T-helper 2 cell (primary cell): ENCODE measurements at regions not wholly inside any gene's neighbourhood (a gene's known extent, or its start where the extent isn't known, plus 50 kb on each side); places are given as distances from the start of the nearest gene placed in this dataset.
"Not testable (repeated sequence)": the region's sequence is repeated elsewhere in the genome, so short reads cannot be mapped to it uniquely, and the experiment has no call there.

Experiments used
- DNase-seq, 5 experiments: peaks; one replicate each; pipeline versions ENCODE4 v3.0.0 to v3.0.0-alpha.2; 2012 to 2022

DNA sequence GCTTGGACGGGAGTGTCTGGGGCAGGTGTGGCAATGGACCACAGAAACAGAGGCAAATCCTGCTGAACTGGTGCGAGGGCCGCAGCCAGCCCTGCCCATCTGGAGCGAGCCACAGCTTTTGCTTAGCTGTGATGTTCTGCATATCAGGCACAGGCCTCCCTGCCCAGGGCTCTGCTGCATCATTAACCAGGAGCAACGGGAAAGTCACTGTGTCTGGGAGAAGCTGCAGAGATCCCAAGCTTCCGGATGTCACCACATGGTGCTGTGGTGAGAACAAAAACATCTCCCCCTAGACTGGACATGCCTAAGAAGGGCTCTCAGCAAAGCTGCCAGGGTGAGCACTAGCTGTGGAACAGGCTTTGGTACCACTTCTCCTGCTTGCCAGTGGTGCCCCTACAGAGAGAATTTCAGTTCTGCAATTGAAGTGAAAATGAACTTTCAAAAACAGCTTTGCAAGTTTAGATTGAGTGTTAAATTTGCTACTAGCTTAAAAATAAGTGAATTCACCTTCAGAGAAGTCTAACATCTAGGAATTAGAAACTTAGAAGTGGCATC, 172.9 kb upstream of the MYT1L start:
- no peak for DNase-seq

- no peak for DNase-seq
Observed at GRCh38 chr2:2502201-2502549, 171.1 kb upstream of the MYT1L start.

DNA sequence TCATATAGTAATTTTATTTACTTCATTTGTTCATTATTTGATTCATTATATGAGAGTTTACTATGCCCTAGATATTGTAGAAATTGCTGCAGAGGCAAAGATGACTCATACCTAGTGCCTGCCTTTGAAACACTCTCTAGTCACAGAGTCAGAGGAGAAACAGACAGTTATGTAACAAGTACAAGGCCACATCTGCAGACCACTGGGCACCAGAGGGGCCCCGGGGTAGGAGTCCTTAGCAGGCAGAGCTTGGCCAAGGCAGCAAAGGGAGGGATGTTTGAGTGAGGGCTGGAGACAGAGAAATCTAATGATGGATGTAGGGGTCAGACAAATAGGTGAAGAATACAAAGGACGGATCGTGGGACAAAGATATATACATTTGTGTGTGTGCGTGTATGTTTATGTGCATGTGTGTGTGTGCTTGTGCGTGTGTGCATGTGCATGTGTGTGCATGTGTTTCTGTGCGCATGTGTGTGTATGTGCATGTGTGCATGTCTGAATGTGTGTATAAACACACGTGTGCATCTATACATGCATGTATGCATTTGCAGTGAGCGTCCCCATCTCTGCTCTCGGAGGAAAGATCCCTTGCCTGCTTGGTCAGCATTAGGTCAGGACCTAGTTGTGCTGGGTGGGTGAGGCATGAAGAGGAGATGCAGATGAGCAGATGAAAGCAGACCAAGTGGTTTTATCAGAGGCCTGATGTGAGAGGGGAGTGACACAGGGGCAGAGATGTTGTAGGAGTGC, 170.6 kb upstream of the MYT1L start:
- DNase-seq = no peak

DNA sequence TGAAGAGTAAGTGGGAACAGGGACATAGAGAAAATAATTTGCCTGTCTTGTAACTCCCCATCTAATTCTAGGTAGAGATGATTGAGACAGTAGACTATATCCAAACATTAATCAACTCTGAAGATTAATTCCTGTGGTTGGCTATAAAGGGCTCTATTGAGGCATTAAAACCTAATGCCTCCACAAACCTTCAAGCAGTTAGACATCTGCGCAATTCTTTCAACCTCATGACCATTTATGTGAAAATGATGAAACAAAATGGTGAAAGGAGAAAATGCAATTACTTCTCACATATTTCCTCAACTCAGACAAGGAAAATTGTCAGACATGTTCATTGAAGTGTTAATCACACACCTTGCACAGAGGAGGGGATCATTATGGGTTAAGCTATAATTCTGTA, 164.5 kb upstream of the MYT1L start:
- no peak for DNase-seq

DNA sequence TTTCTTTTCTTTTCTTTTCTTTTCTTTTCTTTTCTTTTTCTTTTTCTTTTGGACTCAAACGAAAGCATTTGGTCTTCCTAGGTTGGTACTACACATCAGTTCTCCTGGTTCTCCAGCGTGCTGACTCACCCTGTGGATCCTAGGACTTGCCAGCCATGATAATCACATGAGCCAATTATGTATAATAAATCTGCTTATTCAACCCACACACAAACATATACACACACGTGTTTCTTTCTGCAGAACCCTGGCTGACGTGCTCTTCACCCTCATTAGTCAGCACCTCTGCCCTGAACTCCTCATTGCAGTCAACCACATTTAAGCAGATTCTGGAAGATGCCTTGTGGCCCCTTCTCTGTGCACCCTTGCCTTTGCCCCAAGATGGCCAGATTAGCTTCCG, 162.4 kb upstream of the MYT1L start:
- no peak for DNase-seq

- no peak for DNase-seq
Observed at GRCh38 chr2:2492800-2493199, 161.7 kb upstream of the MYT1L start.

- no peak for DNase-seq
Observed at GRCh38 chr2:2491964-2492363, 160.9 kb upstream of the MYT1L start.

DNA sequence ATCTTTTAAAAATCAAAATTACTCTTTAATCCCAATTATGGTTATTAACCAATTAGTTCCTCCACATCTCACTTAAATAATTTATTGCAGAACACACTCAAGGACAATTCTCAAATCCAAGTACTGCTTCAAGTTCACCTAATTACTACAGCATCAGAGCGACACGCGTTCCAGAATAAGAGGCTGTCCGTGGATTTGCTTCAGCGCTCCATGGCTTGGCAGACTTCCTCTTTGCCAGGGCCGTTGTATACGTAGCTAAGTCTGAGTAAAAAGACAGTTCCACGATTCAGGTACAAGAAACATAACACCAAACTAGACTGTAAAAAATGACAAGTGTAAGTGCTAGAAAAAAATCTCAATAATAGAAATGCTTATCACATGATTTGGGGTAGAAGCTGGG, 153.2 kb upstream of the MYT1L start:
- no peak for DNase-seq

DNA sequence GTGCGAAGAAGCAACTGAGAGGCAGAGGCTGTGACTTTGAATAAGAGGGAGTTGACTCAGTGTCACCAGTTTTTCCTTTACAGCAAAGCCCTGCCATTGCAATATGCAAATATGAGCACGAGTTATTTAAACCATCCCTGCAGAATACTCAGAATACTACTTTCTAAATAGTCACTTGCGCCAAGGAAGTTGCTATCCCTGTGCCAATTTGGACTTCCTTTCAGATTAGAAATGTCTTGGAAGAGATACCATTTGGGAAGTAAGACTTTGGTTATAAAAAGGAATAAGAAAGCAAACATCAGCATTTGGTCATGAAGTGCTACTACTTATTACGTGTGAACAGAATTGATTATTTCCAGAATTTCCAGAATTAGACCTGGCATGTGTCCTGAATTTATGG, 151.8 kb upstream of the MYT1L start:
- no peak for DNase-seq

DNA sequence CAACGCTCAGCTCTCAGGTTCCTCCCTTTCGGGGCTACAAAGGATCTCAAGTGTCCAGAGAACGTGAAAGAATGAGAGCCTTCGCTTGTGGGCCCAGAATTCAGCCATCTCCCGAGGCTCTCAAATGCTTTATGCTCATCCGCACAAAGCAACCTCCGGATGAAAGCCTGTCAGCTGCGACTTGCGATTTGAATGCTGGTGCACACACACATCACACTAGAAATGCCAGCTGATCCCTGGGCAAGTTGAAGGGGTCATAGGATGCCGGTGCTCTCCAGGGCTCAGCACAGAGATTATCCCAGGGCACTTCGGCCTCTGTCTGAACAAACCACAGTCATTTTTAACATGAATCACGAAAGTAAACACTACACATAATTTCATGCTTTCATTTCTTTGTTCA, 141.8 kb upstream of the MYT1L start:
- no peak for DNase-seq

DNA sequence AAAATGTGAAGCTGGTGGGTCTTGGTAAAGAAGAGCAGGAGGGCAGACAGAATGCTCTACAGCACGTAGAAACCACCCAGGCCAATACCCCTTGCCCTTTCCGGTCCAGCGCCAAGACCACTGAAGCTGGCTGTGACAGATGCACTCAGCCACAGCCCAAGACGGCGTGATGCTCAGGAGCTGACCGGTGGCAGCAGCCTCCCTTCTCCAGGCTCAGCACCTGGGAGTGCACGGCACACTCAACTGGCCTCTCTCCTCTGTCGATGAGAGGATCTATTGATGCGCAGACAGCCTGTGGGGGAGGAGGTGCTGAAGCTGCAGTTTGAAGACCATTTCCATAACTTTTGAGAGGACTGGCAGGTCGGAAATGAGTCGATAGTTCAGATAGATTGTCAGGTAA, 141.0 kb upstream of the MYT1L start:
- no peak for DNase-seq

DNA sequence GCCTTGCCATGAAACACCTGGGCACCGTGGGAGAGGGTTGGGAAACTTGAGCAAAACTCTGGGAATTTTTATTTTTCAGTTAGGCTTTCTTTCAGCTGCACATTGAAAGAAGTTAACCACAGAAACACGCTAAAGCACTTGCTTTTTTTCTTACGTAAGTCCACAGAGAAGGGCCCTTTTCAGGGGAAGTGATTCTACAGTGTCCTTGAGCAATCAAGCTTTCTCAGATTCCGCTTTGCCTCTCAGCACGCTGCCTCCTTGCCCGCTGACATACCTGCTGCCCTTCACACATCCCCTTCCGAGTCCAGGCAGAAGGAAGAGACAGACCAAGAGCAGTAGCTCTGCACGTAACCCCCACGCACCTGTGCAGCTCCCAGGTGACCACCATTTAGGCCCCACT, 135.5 kb upstream of the MYT1L start:
- no peak for DNase-seq

DNA sequence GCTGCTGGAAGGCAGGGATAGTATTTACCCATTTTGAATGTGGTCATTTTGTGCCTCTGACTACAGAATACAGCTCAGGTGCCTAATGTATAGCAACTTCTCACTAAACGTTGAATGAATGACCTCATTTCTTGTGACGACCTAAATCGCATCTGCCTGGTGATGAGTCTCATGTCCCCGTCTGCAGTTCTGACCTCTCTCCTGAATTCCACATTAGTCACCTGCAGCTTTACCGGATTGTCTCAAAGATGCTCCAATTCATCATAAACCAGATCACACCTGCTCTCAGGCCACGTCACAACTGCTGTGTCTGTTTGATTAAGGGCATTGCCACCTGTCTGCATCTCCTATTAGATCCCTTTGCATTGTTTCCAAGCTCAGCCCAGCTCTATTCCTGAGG, 133.6 kb upstream of the MYT1L start:
- no peak for DNase-seq

DNA sequence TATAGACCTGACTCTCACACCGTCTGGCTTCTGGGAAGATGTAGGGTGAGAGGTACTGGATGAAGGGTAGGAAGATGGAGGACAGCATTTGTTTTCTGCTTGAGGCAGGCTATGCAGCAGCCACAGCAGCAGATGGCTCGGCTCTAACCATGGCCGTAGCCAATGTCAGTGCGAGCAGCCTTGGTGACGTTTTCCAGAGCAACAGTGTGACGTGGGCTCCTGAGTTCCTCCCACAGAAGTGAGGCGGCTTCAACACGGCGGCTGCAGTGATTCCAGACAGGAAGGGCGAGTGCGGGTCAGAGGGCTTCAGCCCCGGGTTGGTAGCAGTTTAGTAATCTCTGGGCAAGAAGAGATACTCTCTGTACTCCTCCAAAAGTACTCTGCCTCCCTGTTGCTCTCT, 133.0 kb upstream of the MYT1L start:
- no peak for DNase-seq

DNA sequence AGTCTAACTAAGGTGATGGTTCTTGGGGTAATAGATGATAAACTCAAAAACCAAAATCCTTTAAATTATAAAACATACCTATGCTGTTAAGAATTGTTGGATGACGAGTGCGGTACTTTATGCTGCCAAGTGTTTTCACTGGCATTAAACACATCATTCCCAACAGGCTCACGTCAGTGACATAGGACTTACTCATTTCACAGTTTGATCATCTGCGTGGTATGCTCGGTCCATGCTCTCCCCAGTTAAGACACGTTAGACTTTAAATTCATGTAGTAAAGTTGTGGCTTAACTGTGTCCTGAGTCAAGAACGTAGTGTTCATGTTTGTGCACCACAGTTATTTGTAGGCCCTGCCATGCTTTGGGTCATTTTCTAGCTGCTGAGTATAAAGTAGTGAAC, 125.6 kb upstream of the MYT1L start:
- no peak for DNase-seq

GRCh38 chr2:2455151-2455550, 124.1 kb upstream of the MYT1L start:
- DNase-seq = no peak

GRCh38 chr2:2452961-2453360, 121.9 kb upstream of the MYT1L start:
- no peak for DNase-seq

DNA sequence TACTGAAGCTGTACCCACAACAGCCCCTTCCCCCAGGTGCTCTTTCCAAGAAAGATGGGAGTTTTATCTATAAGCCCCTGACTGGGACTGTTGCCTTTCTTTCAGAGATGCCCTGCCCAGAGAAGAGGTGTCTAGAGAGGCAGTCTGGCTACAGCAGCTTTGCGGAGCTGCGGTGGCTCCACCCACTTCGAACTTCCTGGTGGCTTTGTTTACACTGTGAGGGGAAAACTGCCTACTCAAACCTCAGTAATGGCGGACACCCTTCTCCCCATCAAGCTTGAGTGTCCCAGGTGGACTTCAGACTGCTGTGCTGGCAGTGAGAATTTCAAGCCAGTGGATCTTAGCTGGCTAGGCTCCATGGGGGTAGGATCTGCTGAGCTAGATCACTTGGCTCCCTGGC, 120.2 kb upstream of the MYT1L start:
- not testable (repeated sequence) for DNase-seq

DNA sequence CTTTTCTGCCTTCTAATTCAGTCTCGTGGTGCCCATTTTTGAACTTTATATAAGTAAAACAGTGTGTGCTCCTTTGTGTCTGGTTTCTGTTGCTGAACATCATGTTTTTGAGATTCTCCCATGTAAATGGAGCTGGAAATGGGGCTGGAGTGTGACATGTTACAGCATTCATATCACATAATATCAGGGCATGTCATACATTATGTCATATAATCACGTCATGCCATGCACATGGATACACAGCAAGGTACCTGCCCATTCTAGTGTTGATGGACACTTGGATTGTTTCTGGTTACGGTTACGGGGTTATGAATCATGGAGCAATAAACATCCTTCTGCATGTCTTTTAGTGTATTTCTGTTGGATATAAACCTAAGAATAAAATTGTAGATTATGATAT, 117.1 kb upstream of the MYT1L start:
- DNase-seq = no peak

DNA sequence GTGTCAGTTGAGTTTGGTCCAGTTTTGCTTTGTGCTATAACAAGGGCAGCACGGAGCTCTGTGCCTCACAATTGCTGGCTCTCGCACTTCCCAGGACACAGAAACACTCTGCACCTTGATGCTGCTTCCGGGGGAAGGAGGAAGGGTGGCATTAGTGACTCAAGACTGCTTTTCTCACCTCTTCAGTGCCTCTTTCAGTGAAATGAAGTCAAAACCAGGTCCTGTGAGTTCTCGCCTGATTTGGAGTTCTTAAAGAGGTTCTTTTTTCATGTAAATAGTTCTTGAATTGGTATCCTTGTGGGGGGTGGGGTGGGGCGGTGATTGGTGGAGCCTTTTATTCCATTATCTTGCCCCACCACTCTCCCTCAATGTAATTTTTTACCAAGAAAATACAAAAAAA, 91.5 kb upstream of the MYT1L start:
- no peak for DNase-seq

GRCh38 chr2:2413525-2413924, 82.5 kb upstream of the MYT1L start:
- DNase-seq = no peak

- no peak for DNase-seq
Observed at GRCh38 chr2:2410987-2411386, 79.9 kb upstream of the MYT1L start.

DNA sequence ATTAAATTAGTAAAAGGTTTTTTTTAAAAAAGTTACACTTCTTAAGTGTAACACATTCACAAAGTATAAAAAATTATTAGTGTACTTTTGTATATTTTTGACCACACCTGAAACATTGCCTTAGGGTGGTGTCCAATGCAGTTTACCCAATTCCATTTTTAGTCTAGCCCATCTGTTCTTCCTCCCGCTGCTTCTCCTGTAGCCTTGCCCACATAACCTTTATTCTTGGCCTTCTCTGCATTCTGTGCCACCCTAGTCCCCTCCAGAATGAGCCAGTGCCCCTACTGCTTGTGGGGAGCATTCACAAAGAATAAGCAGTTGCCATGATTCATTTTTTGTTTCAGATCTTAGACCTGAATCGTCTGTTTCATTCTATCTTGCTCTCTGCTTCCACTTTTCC, 78.4 kb upstream of the MYT1L start:
- DNase-seq = no peak

- DNase-seq = no peak
Observed at GRCh38 chr2:2405780-2406179, 74.7 kb upstream of the MYT1L start.
